ENCODE measurements at regions not wholly inside any gene's neighbourhood (a gene's known extent, or its start where the extent isn't known, plus 50 kb on each side); places are given as distances from the start of the nearest gene placed in this dataset.

- H4K91ac ChIP-seq (ENCODE audit: insufficient read depth, low read depth, low read length): no peak overlapping the region
- H3K9me3 ChIP-seq (ENCODE audit: control insufficient read depth, insufficient read depth, low read length): no peaks in the 10 kb centered on the region
- no peak overlapping the region for H2BK5ac ChIP-seq (ENCODE audit: low read depth, low read length, poor library complexity, severe bottlenecking)
- ChIA-PET CTCF (interaction anchor here (0.6 kb wide), 1 partner anchor 261 kb away, joined by 4 read pairs; no protein-coding TSS in a partner anchor), POLR2A (ENCODE audit: unreplicated experiment) (no interaction called here)
- no peaks in the 10 kb centered on the region for H3K27me3 ChIP-seq (ENCODE audit: control insufficient read depth, insufficient read depth, low read length)
- H3K9ac ChIP-seq (ENCODE audit: low read depth, low read length): no peak overlapping the region
- H2AK9ac ChIP-seq (replicated peaks; ENCODE audit: low read depth, low read length, poor library complexity): no peak overlapping the region
- no peaks in the 10 kb centered on the region for H4K20me1 ChIP-seq (ENCODE audit: insufficient read depth, low read length)
- BruUV-seq (replicated peaks): no TSS peak
- no peak overlapping the region for H2AFZ ChIP-seq (replicated peaks; ENCODE audit: low read length, poor library complexity)
- H2BK15ac ChIP-seq (ENCODE audit: low read depth, low read length): no peak overlapping the region
- H2AK5ac ChIP-seq (ENCODE audit: low read depth, low read length): no peak overlapping the region
- intact Hi-C loops (cut with micrococcal nuclease) (no loop called here), in situ Hi-C loops (cut with MboI; ENCODE audit: low sequenced_read_pairs) (no loop called here), dilution Hi-C loops (cut with HindIII; ENCODE audit: low sequenced_read_pairs, unreplicated experiment) (no loop called here)
- DNase-seq (no peak), ATAC-seq (ENCODE audit: low read depth) (no peak)
- H3K36me3 ChIP-seq (ENCODE audit: control insufficient read depth, insufficient read depth, low read length): no peaks in the 10 kb centered on the region
- no peak overlapping the region for H3K18ac ChIP-seq (ENCODE audit: low read depth, low read length)
- H3K9me1 ChIP-seq (ENCODE audit: insufficient read depth, low read length): no peaks in the 10 kb centered on the region
- H3K4me2 ChIP-seq (ENCODE audit: low read depth, low read length): no peak overlapping the region
- H2BK120ac ChIP-seq (ENCODE audit: low read depth, low read length): no peak overlapping the region
- no peak overlapping the region for H3K14ac ChIP-seq (replicated peaks; ENCODE audit: low read depth, low read length)
- no peaks in the 10 kb centered on the region for H3K79me1 ChIP-seq (ENCODE audit: low read depth in 1 of 2, low read length in 2 of 2)
- H3K56ac ChIP-seq (ENCODE audit: extremely low read depth, insufficient read depth, low read length): no peak overlapping the region
- no peak overlapping the region for H4K8ac ChIP-seq (ENCODE audit: low read depth in 2 of 2, low read length in 2 of 2)
- H3K23ac ChIP-seq (ENCODE audit: low read depth, low read length): no peak overlapping the region
- no peaks in the 10 kb centered on the region for H3K4me1 ChIP-seq (ENCODE audit: control insufficient read depth, insufficient read depth, low read length)
- no peak overlapping the region for H2BK20ac ChIP-seq (ENCODE audit: low read depth, low read length)
- no peak overlapping the region for H3K27ac ChIP-seq (ENCODE audit: insufficient read depth, low read length)
- H3K4me3 ChIP-seq (ENCODE audit: insufficient read depth, low read depth, low read length): no peak overlapping the region
- H3K4ac ChIP-seq (ENCODE audit: low read depth, low read length): no peak overlapping the region
- H4K5ac ChIP-seq (ENCODE audit: low read depth, low read length): no peak overlapping the region
- WGBS, 2 experiments (ENCODE audit: extremely low coverage in 2 of 2, insufficient read length in 1 of 2): no CpG with 5 or more reads among the region's 1 CpG
- no peak for TF ChIP-seq USF2 (IDR thresholded peaks at IDR 0.05; ENCODE audit: low read depth, low read length)
- TF ChIP-seq MXI1 (IDR thresholded peaks at IDR 0.05; ENCODE audit: borderline replicate concordance, low read depth, low read length): no peak
- no peak for TF ChIP-seq CEBPB (IDR thresholded peaks at IDR 0.05; ENCODE audit: low read depth, low read length)
These were observed 391.9 kb upstream of the NDST4 start for GRCh38 chr4:115505326-115505725.

All from IMR-90 (cell line).